Activated CD4-positive, alpha-beta memory T cell treated with anti-CD3 and anti-CD28 coated beads, Interleukin-2, amount 10 ng/mL, durations not matched to agents 7 days and 5 days (primary cell): ENCODE measurements at regions not wholly inside any gene's neighbourhood (a gene's known extent, or its start where the extent isn't known, plus 50 kb on each side); places are given as distances from the start of the nearest gene placed in this dataset.

Experiments used
- CTCF ChIA-PET: fragments of 350-600 bp; sonication (Branson Sonifier 250); formaldehyde crosslinking; loops from one replicate; lab custom pipeline; 2021; ENCODE audit warnings: antibody characterized with exemption, inconsistent platforms; lab: Charles Lee
- POLR2A ChIA-PET: fragments of 350-600 bp; sonication (Branson Sonifier 250); formaldehyde crosslinking; loops from one replicate; lab custom pipeline; 2021; ENCODE audit warnings: antibody characterized with exemption; lab: Charles Lee
- DNase-seq: peaks from one replicate; pipeline ENCODE4 v3.0.0-alpha.2; 2020
- H3K27ac Mint-ChIP-seq: one replicate; pipeline ENCODE4 v1.8.0; 2021; ENCODE audit warnings: mild to moderate bottlenecking, mixed read lengths
- H3K27me3 Mint-ChIP-seq: one replicate; pipeline ENCODE4 v1.8.0; 2021; ENCODE audit warnings: mixed read lengths
- H3K36me3 Mint-ChIP-seq: one replicate; pipeline ENCODE4 v1.8.0; 2021; ENCODE audit warnings: low read depth, mixed read lengths
- H3K4me1 Mint-ChIP-seq: one replicate; pipeline ENCODE4 v1.8.0; 2021; ENCODE audit warnings: mixed read lengths
- H3K4me3 Mint-ChIP-seq: one replicate; pipeline ENCODE4 v1.8.0; 2021; ENCODE audit warnings: mild to moderate bottlenecking, mixed read lengths
- H3K9me3 Mint-ChIP-seq: one replicate; pipeline ENCODE4 v1.8.0; 2021; ENCODE audit warnings: mixed read lengths

- Mint-ChIP-seq H3K9me3 (no peaks in the 10 kb centered on the region), H3K4me3 (no peak overlapping the region), H3K27ac (no peak overlapping the region), H3K4me1 (no peaks in the 10 kb centered on the region), H3K27me3 (no peaks in the 10 kb centered on the region), H3K36me3 (no peaks in the 10 kb centered on the region)
- ChIA-PET POLR2A (no interaction called here), CTCF (no interaction called here)
- no peak for DNase-seq
These were observed 352.5 kb upstream of the PITX2 start for GRCh38 chr4:110975338-110975737.

- no peak for DNase-seq
These were observed 354.7 kb upstream of the PITX2 start for GRCh38 chr4:110977554-110977953.

GRCh38 chr4:110978761-110979160 lies 355.9 kb upstream of the PITX2 start:
- H3K9me3 Mint-ChIP-seq = no peaks in the 10 kb centered on the region
- no peaks in the 10 kb centered on the region for H3K27me3 Mint-ChIP-seq
- H3K36me3 Mint-ChIP-seq = no peaks in the 10 kb centered on the region
- no peak overlapping the region for H3K4me3 Mint-ChIP-seq
- no peaks in the 10 kb centered on the region for H3K4me1 Mint-ChIP-seq
- H3K27ac Mint-ChIP-seq = no peak overlapping the region
- CTCF ChIA-PET = no interaction called here
- no peak for DNase-seq
- POLR2A ChIA-PET = no interaction called here

More at GRCh38 chr4:110977554-110977953, 354.7 kb upstream of the PITX2 start:
- H3K27ac Mint-ChIP-seq = no peak overlapping the region
- H3K9me3 Mint-ChIP-seq = no peaks in the 10 kb centered on the region
- H3K4me1 Mint-ChIP-seq = no peaks in the 10 kb centered on the region
- ChIA-PET POLR2A (no interaction called here), CTCF (no interaction called here)
- no peak overlapping the region for H3K4me3 Mint-ChIP-seq
- H3K27me3 Mint-ChIP-seq = no peaks in the 10 kb centered on the region
- H3K36me3 Mint-ChIP-seq = no peaks in the 10 kb centered on the region

GRCh38 chr4:110982486-110982885 lies 359.6 kb upstream of the PITX2 start:
- CTCF ChIA-PET = no interaction called here
- Mint-ChIP-seq H3K4me1 (no peaks in the 10 kb centered on the region), H3K9me3 (no peaks in the 10 kb centered on the region), H3K27me3 (no peaks in the 10 kb centered on the region), H3K4me3 (no peak overlapping the region), H3K27ac (no peak overlapping the region), H3K36me3 (no peaks in the 10 kb centered on the region)
- DNase-seq = no peak
- POLR2A ChIA-PET = no interaction called here

- DNase-seq = no peak
- Mint-ChIP-seq H3K27ac (no peak overlapping the region), H3K4me3 (no peak overlapping the region), H3K27me3 (no peaks in the 10 kb centered on the region), H3K4me1 (no peaks in the 10 kb centered on the region), H3K36me3 (no peaks in the 10 kb centered on the region), H3K9me3 (no peaks in the 10 kb centered on the region)
- ChIA-PET POLR2A (no interaction called here), CTCF (no interaction called here)
These were observed 365.8 kb upstream of the PITX2 start for GRCh38 chr4:110988722-110989121.

DNA sequence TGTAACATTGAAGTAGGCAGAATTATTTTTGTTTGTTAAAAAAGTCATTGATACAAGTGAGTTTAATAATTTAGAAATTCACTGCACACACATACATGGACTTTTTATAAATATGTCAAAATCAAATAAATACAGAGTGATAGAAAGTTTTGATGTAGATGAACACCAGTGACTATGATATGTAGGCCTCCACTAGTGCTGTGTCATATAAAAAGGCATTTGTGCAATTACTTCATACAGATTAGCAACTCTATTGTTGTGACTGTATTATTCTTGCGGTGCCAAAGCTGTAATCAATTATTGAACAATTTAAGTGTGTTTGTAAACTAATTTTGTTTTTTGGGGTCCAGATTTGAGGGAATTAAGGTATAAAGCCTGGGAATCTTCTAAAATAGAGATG lies 366.2 kb upstream of the PITX2 start:
- POLR2A ChIA-PET = no interaction called here
- no peaks in the 10 kb centered on the region for H3K27me3 Mint-ChIP-seq
- no peak overlapping the region for H3K4me3 Mint-ChIP-seq
- no peak overlapping the region for H3K27ac Mint-ChIP-seq
- H3K4me1 Mint-ChIP-seq = no peaks in the 10 kb centered on the region
- no peak for DNase-seq
- H3K36me3 Mint-ChIP-seq = no peaks in the 10 kb centered on the region
- H3K9me3 Mint-ChIP-seq = no peaks in the 10 kb centered on the region
- CTCF ChIA-PET = no interaction called here

- H3K27ac Mint-ChIP-seq = no peak overlapping the region
- no peaks in the 10 kb centered on the region for H3K4me1 Mint-ChIP-seq
- ChIA-PET POLR2A (no interaction called here), CTCF (no interaction called here)
- no peak for DNase-seq
- no peak overlapping the region for H3K4me3 Mint-ChIP-seq
- no peaks in the 10 kb centered on the region for H3K9me3 Mint-ChIP-seq
- H3K36me3 Mint-ChIP-seq = no peaks in the 10 kb centered on the region
- no peaks in the 10 kb centered on the region for H3K27me3 Mint-ChIP-seq
These were observed 371.9 kb upstream of the PITX2 start for GRCh38 chr4:110994781-110995180.

DNA sequence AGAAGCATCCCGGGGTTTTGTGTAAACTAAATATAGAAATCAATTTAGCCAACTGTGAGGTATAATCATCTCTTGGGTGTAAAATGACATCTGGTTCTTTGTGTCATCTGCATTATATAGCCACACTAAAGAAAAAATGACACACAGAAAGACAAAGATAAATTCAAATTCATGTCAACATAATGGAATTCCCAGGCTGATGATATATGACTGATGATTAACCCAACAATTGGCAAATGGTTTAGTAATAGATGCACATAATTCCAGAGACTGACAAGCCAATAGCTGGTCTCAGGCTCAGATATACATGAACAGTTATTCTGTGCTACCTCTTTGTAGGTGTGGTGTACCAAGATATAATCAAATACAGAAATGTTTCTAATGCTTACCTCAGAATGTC lies 375.4 kb upstream of the PITX2 start:
- Mint-ChIP-seq H3K36me3 (no peaks in the 10 kb centered on the region), H3K27me3 (no peaks in the 10 kb centered on the region), H3K4me3 (no peak overlapping the region), H3K4me1 (no peaks in the 10 kb centered on the region), H3K9me3 (no peaks in the 10 kb centered on the region), H3K27ac (no peak overlapping the region)
- DNase-seq = no peak
- ChIA-PET POLR2A (no interaction called here), CTCF (no interaction called here)

DNA sequence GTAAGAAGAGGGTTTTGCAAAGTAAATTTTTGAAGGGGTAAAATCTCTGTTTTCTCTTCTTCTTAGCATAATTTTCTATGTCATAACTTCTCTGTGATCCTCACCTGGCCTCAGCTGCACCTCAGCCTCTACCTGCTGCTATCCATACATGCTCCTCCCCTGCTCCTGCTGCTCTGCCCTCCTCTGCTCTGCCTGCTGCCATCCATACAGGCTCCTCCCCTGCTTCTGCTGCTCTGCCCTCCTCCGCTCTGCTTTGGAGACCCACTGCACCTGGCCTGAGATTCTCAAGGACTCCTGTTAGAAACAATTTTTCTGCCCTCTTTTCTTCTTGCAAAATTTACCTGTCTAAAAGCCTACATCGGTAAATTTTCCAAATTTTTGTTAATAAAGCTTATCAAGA lies 388.6 kb upstream of the PITX2 start:
- no peak overlapping the region for H3K4me3 Mint-ChIP-seq
- no peaks in the 10 kb centered on the region for H3K9me3 Mint-ChIP-seq
- ChIA-PET CTCF (no interaction called here), POLR2A (no interaction called here)
- DNase-seq = no peak
- H3K27me3 Mint-ChIP-seq = no peaks in the 10 kb centered on the region
- H3K27ac Mint-ChIP-seq = no peak overlapping the region
- H3K36me3 Mint-ChIP-seq = no peaks in the 10 kb centered on the region
- H3K4me1 Mint-ChIP-seq = no peaks in the 10 kb centered on the region

- DNase-seq = no peak
- H3K36me3 Mint-ChIP-seq = no peaks in the 10 kb centered on the region
- ChIA-PET CTCF (no interaction called here), POLR2A (no interaction called here)
- no peaks in the 10 kb centered on the region for H3K27me3 Mint-ChIP-seq
- H3K27ac Mint-ChIP-seq = no peak overlapping the region
- H3K4me3 Mint-ChIP-seq = no peak overlapping the region
- no peaks in the 10 kb centered on the region for H3K4me1 Mint-ChIP-seq
- no peaks in the 10 kb centered on the region for H3K9me3 Mint-ChIP-seq
These were observed 391.0 kb upstream of the PITX2 start for GRCh38 chr4:111013846-111014245.

GRCh38 chr4:111014537-111014936 lies 391.7 kb upstream of the PITX2 start:
- POLR2A ChIA-PET = no interaction called here
- Mint-ChIP-seq H3K9me3 (no peaks in the 10 kb centered on the region), H3K4me3 (no peak overlapping the region), H3K27me3 (no peaks in the 10 kb centered on the region), H3K4me1 (no peaks in the 10 kb centered on the region), H3K27ac (no peak overlapping the region), H3K36me3 (no peaks in the 10 kb centered on the region)
- no peak for DNase-seq
- CTCF ChIA-PET = no interaction called here

DNA sequence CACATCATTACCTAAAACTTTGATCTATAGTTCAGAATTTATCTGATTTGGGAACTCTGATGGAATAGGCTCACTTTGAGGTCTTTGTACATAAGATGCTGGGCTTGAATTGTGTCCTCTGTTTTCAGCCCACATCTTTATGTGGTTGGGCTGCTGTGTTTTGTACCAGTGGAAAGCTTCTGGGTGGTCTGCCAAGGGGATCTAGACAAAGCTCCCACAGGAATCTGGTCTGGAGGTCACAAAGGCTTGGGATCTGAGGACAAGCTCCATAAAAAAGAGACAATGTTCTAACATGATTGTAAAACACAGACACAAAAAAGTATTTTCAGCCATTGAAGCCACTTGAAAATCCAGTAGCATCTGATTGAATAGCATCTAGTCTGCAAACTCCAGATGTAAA lies 393.5 kb upstream of the PITX2 start:
- H3K4me3 Mint-ChIP-seq = no peak overlapping the region
- ChIA-PET POLR2A (no interaction called here), CTCF (no interaction called here)
- no peak for DNase-seq
- no peak overlapping the region for H3K27ac Mint-ChIP-seq
- H3K9me3 Mint-ChIP-seq = no peaks in the 10 kb centered on the region
- no peaks in the 10 kb centered on the region for H3K27me3 Mint-ChIP-seq
- no peaks in the 10 kb centered on the region for H3K4me1 Mint-ChIP-seq
- no peaks in the 10 kb centered on the region for H3K36me3 Mint-ChIP-seq

GRCh38 chr4:111018216-111018615 lies 395.3 kb upstream of the PITX2 start:
- Mint-ChIP-seq H3K9me3 (no peaks in the 10 kb centered on the region), H3K4me3 (no peak overlapping the region), H3K4me1 (no peaks in the 10 kb centered on the region), H3K36me3 (no peaks in the 10 kb centered on the region), H3K27me3 (no peaks in the 10 kb centered on the region), H3K27ac (no peak overlapping the region)
- no peak for DNase-seq
- POLR2A ChIA-PET = no interaction called here
- CTCF ChIA-PET = no interaction called here

DNA sequence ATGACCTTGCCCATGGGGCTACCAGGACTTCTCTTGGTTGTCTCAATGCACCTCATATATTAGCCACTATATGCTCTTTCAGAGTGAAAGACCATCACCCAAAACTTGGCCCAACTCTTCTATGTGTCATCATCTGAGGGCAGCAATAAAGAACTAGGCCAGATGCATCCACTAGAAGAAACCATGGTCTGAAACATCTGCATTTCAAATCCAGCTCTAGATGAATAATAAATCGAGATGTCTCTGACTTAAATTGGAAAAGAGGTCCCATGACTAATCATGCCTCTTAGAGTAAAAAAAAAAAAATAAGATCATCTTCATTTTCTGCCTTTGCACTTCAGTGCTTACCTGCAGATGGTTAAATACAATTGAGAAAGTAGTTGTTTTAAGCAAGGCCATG lies 397.6 kb upstream of the PITX2 start:
- ChIA-PET CTCF (no interaction called here), POLR2A (no interaction called here)
- Mint-ChIP-seq H3K4me3 (no peak overlapping the region), H3K36me3 (no peaks in the 10 kb centered on the region), H3K9me3 (no peaks in the 10 kb centered on the region), H3K27me3 (no peaks in the 10 kb centered on the region), H3K4me1 (no peaks in the 10 kb centered on the region), H3K27ac (no peak overlapping the region)
- no peak for DNase-seq

DNA sequence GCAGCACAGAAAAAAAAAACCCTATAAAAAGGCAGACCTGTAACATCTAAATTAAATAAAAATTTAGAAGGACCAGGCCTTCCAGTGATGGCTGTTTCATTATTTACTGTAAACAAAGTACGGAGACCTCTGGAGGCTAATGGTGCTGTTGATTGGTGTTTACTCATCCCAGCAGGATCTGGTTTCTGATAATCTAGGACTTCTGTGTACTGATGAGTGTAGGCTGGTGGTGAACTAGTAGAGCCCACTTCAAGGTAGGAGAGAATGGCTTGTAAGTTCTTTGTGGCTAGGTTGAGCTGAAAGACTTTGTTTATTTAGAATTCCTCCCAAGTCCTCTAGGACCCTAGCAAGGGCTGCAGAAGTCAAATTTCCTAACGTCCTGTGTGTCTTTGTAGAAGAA lies 398.1 kb upstream of the PITX2 start:
- no peaks in the 10 kb centered on the region for H3K9me3 Mint-ChIP-seq
- no peak for DNase-seq
- H3K27me3 Mint-ChIP-seq = no peaks in the 10 kb centered on the region
- no peaks in the 10 kb centered on the region for H3K4me1 Mint-ChIP-seq
- CTCF ChIA-PET = no interaction called here
- POLR2A ChIA-PET = no interaction called here
- no peak overlapping the region for H3K4me3 Mint-ChIP-seq
- no peaks in the 10 kb centered on the region for H3K36me3 Mint-ChIP-seq
- H3K27ac Mint-ChIP-seq = no peak overlapping the region
